HG03354 (cell line): ENCODE measurements at regions not wholly inside any gene's neighbourhood (a gene's known extent, or its start where the extent isn't known, plus 50 kb on each side); places are given as distances from the start of the nearest gene placed in this dataset.

ENCODE experiments used
- ATAC-seq: cut with Tn5 transposase; IDR thresholded peaks from one replicate; pipeline ENCODE4 v1.9.1; 2021; ENCODE audit warnings: mild to moderate bottlenecking; ENCODE audit not compliant: unreplicated experiment, poor library complexity, severe bottlenecking

DNA sequence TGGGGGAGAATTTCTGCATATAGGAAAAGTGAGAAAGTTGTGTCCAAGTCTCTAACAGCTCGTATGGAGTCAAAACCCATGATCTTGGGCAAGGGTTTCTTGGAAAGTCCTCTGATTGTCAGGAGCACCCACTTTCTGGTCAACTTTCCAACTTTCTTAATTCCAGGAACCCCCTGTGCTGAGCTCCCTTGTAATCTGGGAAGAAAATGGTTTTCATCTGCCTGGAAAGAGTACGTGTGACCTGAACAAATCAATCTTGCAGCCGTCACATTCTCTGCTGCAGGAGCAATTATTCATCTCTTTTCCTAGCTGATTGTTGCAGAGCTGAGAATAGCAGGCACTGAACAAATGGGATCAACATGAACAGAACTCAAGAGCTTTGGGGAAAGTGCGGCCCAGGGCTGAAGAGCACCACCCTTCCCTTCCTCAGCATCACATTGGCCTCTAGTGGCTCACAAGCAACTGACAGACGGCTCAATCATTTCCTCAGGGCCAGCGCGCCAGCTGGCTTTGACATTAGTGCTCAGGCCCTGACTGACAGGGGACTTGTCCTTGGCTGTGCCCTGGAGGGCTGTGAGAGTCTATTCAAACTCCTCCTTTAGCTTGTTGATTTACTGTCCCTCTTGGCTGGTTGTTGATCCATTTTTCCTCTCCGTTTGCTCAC, 295.2 kb downstream of the HLX start:
- no peak for ATAC-seq

DNA sequence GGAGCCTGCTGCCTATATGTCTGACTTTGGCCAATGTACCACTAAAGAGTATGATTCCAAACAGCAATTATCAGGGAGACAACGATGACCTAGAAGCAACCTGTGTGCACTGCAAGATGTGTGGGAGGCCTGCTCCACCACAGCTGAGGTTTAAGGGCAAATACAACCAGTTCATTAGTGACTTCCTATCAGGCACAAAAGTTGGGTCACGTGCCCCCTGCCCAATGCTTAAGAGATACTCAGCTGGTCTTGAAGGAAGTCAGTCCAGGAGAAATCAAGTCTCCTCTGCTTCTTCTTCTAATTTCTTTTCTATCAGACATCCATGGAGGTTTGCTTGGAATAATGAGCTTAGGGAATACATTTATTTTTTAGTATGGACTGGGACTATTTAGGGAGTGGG, 296.0 kb downstream of the HLX start:
- ATAC-seq, result no peak

DNA sequence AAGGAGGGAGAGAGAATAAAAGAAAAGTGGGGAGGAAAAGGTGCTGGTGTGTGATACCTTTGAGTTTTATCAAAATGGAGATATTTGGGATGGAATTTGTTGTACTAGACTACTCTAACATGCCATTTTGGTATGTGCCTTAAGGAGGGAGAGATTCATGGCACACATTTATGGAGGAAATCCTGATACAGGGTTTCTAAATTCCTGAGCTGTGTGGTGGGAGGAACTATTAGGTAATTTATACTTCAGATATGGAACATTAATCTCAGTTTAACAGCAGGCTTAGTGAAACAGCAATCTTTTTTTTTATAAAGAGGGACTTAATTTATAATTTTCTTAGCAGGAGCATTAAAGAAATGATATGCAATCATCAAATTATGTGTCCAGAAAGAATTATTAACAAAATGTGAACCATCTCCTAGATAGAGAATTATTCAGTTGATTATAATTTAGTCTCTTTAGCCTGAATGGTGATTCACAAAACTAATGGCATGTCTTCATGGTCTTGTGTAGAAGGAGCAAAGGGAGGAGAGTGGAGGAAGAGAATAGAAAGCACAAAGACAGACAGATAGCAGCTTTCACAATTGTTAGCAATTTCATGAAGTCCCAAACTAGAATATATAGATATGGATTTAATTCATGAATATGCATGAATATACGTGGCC, 301.6 kb downstream of the HLX start:
- ATAC-seq, result no peak

DNA sequence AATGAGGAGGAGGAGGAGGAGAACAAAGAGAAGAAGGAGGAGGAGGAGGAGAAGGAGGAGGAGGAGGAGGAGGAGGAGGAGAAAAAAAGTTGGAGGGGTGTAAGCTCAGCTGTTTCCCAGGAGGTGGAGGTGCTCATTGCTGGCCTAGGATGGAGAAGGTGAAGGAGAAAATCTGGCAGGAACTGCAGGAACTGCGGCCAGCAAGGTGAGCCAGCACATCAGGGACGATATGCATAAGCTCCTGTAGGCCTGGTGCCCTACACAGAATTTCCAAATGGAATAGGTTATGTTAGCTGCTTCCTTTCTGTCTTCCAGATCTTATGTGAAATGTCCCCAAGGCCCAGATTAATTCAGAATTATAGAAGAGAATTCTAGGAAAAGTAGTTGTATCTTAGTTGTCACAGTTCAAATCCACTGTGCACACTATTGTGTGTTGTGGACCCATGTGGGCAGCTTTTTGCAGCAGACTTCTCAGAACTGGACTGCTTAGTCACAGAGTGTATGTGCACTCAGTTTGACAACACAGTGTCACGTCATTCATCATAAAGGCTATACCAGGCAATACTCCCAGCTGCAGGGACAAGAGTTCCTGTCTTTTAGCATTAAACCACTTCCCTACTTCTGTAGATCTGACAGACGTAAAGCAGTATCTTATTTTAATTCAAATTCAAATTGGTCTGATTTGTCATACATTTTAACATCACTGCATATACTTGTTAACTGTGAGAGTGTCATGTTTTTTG, 303.7 kb downstream of the HLX start:
- ATAC-seq, result no peak

DNA sequence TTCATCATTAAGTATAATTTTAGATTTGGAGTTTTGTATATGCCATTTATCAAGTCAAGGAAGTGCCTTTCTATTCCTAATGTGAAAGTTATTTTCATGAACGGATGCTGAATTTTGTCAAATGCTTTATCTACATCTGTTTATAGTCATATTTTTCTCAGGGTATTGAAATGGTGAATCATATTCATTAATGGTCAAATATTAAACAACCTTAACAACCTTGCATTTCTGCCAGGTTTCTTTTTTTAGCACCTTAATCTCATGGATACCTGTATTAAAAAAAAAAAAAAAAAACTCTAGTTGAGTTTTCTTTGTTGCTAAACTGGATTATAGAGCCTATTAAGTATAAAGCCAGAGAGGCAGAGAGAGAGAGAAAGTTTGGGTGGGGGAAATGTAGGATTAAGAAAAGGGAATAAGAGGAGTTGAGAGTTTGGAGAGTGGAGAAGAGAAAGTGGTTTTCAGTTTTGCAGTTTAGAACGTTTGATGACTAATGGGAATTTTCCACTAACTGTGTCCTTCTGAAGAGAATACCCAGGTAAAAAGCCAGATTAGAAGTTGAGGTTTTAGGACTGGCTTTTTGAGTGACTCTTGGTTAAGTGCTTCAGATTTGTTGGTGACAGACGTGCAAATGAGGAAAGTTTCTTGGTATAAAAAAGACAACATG, 305.0 kb downstream of the HLX start:
- ATAC-seq, result no peak

DNA sequence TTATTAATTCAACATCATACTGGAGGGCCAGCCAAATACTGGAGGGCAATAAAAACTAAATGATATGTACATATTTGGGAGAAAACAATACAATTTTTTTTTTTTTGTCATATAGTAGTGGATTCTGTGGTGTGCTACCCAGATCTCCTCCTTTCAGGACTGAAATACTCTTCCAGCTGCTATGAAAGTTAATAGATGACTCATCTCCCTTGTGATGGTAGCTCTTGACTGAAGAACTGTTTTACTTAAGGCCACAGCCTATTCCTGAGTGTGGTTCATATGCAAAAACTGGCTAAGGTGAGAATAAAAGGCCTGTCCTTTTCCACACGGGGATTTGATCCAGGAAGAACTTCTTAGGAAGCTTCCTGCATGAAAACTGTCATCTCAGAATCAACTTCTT, 307.9 kb downstream of the HLX start:
- no peak for ATAC-seq

DNA sequence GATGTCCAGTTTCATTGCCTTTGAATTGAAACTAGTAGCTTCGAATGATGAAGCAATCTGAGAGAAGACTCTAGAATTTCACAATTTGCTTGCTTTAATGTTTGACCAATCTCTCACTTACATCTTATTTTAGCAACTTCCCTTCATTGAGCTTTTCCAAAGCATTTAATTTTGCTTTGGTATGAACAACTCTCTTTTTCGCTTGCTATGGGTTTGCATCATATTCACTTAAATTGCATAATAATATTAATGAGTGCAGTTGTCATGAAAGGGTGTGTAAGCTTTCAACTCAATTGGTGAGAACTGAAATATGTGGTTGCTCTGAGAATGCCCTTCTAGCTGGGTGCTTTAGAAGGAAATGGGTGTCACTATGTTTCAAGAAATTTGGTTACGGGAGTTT, 309.2 kb downstream of the HLX start:
- ATAC-seq, result no peak

DNA sequence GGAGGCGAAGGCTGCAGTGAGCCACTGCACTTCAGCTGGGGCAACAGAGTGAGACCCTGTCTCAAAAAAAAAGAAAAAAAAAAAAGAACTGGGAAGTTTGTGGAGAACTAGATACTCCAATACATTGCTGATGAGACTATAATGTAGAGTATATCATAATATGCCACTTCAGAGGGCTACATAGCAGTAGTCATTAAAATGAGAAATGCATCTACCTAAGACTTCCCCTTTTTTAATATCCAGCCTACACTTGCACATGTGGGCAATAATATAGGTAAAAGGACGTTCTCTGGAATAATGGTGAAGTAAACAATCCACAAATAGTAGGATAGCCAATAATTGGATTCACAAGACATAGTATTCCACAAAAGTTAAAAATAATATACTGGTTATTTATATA, 311.0 kb downstream of the HLX start:
- ATAC-seq, result no peak

DNA sequence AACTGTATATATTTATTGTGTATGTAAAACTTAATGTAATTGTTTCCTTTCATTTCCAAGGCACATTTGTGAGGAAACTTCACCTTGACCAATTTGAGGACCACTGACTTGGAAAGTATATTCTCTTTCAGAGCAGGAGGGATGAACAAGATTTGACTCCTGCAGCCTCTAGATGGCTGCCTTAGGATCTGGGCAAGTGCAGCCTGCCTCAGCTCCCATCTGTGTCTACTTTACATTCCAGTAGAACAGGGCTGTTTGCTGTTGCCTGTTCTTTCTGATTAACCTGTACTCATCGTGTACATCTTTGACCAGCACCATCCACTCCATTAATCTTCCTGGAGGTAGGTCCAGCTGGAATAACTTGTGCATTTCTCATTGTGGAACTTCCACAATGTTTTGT, 312.8 kb downstream of the HLX start:
- ATAC-seq, result no peak

DNA sequence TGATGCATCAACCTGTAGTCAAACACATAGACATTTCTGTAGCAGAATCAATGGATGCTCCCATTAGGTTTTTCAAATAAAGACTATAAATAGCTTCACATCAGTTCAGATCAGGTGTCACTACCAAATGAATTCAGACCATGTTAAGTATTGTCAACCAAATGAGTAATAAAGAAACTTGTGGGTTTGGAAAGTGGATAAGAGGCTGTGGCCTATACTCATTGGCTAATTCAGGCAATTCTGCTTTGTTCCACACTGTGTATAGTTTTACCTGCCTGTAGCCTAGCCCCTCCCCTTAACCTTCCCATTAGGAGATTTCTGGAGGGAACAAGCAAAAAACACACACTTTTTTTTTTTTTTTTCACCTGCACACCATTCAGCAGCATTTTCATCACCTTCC, 321.2 kb downstream of the HLX start:
- ATAC-seq, result no peak

DNA sequence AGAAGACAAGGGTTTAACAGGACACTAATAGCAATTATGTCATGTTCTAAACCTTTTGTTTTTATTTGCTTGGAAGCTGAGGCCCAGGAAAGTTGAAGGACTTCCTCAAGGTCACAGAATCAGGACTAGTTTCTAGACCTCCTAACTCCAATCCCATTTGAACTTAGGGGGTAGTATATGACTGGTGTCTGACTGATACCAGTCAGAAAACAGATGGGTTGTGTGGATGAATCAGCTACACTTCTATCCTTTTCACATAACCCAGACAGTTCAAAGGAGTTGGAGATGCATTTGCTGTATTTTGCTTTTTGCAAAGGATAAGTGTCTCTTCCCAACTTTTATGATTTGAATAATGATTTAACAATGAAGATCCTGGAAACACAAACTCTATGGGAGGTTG, 322.5 kb downstream of the HLX start:
- no peak for ATAC-seq

DNA sequence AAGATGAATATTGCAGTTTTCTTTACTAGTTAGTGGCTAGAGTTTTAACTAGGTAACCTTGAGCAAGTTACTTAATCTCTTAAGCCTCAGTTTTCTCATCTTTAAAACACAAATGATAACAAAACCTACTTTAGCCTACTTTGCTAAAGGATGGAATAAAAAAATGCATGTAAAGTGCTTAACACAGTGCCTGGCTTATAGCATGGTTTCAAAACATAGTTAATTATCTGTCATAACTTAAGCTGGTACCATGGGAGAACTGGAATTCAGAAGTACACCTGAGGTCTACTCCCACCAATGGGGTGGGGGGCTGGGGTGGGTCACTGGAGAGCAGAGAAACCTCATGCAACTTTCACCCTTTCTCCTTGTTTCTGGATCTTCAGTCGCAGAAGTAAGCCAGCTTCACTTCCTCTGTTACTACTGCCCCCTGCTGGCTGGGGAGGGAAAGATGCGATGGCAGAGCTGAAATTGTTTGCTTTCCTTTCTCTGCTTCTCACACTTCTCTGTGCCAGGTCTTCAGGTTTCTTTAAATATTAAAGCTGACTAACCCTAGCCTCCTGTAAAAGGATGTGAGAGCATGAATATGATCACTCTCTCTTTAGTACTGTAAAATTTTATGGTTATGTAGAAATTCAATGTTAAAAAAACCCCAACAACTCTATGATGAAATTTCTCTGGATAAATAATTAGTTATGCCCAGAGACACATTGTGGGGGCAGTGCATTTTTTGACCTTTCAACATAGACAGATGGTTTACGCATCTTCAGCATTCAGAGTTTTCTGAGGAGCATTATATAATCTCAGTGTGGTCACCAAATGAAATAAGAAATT, 324.2 kb downstream of the HLX start:
- peak; percentile 90 for ATAC-seq

DNA sequence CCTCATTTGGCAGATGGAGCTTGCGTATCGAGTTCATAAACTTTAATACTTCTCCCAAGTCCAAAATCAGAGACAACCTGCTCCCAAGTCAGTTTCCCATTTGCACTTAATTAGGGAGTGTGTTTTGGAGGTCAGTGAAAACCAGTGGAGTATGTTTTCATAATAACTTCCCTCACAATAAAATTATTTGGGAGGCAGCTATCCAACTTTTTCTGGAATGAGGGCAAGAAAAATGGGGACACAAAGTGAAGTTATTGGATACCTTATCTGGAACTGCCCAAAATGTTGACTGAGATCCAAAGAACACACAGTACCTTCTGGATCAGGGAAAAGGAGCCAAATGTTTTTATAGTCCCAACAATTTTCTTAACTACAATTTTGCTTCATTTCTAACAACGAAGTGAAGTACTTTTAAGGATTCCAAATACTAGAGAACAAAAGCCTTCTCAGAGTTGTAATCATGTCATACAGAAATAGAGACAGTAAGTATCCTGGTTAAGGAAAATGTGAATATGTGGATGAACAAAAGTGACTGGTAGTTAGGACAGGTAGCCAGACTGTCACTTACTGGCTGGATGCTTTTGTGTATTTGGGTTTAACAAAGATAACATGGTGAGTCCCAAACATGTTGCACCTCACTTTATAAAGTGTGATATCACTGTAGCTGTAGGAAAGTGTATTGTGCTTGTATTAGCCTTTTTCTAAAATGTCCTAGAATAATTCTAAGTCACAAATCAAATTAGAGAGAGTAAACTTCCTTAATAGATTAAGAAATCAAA, 325.0 kb downstream of the HLX start:
- no peak for ATAC-seq

DNA sequence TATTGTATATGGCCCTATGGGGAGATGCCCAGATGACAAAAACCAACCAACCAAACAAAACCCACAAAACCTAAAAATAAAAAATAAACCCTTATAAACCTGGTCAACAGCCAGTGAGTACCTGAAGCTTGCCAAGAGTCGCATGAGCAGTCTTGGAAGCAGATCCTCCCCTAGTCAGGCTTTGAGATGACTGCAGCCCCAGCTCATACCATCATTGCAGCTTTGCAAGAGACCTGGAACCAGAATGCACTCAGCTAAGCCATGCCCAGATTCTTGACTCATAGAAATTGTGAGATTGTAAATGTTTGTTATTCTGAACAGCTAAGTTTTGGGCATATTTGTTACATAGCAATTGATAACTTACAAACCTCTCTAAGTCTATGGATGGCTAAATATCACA, 326.8 kb downstream of the HLX start:
- ATAC-seq, result no peak

DNA sequence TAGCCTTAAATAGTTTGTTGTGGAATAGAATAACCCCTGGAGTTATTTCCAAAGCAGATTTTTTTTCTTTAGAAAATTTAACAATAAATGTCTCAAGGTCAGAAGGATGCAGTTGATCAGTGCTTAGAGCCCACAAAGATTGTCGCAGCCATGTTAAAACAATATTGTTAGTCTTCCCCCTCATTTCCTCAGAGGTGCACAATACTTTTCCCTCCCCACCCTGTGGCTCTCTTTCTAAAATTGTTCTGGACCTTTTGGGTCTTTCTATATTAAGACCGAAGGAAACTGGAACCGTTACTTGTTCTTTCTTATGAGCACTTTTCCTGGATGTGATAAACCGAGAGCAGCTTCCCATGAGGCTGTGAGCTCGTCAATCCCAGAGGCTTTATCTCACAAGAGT, 333.7 kb downstream of the HLX start:
- no peak for ATAC-seq

DNA sequence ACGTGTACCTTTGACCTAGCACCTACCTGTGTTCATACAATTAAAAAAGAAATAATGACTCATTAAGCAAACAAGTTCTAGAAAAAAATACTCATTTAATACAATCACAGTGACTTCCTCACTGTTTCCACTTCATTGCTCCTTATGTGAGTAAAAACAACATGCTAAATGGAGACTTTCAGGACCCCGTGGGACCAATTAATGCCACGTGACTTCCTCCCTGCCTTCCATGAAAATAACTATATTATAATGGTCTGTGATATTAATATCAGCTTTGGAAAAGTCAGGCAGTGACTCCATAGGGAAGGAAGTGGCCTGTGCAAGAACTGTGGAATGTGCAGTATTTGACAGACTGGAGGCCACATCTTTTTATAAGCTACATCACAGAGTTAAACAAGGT, 337.8 kb downstream of the HLX start:
- no peak for ATAC-seq

DNA sequence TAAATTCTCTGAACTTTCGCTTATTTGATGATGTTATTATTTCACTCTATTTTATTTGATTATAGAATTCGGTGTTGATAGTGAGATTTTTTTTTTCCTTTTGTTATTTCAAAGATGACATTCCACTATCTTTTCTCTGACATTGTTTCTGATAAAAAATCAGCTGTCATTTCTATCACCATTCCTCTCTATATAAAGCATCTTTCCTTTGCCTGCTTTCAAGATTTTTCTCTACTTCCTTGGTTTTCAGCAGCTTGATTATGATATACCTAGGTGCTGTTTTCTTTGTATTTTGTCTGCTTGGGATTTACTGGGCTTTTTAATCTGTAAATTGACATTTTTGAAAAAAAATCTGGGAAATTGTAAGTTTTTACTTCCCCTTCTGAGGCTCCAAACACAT, 344.0 kb downstream of the HLX start:
- no peak for ATAC-seq

DNA sequence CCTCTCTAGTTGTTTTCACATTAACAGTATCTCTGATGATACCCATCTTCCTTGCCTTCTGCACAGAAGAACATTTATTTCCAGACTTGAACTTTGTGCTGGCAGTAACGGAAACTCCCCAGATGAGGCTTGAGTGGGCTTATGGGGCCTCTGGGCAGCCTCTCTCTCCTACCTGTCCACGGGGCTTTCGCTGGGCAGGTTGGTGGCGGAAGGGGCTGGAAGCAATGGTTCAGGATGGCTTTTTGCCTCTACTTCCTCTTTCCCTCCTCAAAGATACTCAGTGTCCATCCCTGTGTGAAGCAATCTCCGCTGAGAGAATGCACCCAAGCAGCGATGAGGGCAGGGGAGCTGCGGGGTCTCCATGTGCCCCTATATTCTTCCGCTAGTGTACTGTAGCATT, 348.2 kb downstream of the HLX start:
- no peak for ATAC-seq

DNA sequence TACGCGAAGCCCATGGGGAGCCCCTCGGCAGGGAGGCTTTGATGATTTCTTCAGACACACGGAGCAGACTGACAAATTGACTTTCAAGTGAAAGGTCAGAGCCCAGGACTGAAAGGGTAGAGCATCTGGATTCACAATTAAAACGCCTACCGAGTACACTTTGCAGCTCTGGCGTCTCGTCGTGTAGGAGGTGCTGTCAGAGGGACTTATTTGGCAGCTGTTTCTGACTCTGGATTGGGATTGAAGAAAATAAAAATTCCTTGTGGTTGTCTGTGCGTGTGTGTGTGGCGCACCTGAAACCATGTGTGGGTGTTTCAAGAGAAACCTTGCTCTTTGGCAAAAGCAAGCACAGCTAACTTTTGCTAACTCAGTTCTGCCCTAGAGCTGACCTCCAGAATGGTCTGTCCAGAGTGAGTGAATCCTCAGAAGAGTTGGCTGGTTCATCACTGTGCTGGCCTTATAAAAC, 348.7 kb downstream of the HLX start:
- ATAC-seq, result no peak
